ENCODE measurements at regions not wholly inside any gene's neighbourhood (a gene's known extent, or its start where the extent isn't known, plus 50 kb on each side); places are given as distances from the start of the nearest gene placed in this dataset.

GRCh38 chr1:90393025-90393424 lies 324.1 kb downstream of the BARHL2 start:
- TF ChIP-seq, protein P1, sequence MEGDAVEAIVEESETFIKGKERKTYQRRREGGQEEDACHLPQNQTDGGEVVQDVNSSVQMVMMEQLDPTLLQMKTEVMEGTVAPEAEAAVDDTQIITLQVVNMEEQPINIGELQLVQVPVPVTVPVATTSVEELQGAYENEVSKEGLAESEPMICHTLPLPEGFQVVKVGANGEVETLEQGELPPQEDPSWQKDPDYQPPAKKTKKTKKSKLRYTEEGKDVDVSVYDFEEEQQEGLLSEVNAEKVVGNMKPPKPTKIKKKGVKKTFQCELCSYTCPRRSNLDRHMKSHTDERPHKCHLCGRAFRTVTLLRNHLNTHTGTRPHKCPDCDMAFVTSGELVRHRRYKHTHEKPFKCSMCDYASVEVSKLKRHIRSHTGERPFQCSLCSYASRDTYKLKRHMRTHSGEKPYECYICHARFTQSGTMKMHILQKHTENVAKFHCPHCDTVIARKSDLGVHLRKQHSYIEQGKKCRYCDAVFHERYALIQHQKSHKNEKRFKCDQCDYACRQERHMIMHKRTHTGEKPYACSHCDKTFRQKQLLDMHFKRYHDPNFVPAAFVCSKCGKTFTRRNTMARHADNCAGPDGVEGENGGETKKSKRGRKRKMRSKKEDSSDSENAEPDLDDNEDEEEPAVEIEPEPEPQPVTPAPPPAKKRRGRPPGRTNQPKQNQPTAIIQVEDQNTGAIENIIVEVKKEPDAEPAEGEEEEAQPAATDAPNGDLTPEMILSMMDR (IDR thresholded peaks at IDR 0.05; ENCODE audit: low read depth, low read length, missing control alignments): no peak
- no peaks in the 10 kb centered on the region for H3K27me3 ChIP-seq (replicated peaks)
- H3K4me3 ChIP-seq (ENCODE audit: low read depth, low read length): no peak overlapping the region

DNA sequence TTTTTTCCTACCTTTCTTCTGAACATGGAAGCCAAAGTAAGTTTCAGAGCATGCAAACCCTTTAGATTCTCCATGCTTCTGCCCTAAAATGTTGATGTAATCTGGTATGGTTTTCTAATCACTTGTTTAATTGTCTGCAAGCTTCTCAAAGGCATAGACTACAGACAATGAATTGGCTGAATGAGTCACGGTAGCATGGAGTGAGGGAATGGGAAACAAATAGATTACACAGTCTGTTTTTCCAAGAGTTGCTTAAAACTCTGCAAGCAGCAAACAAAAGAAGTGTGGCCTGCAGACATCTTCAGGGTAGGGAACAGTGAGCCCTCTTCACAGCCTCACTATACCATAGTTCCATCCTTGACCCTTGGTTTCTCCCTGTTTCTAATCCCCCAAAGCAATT lies 326.0 kb downstream of the BARHL2 start:
- Histone ChIP-seq H3K36me3 (replicated peaks) (no peaks in the 10 kb centered on the region), H3K27ac (no peak overlapping the region), H3K4me3 (ENCODE audit: low read depth, low read length) (no peak overlapping the region), H3K27me3 (replicated peaks) (no peaks in the 10 kb centered on the region)
- in situ Hi-C loops (cut with HindIII; ENCODE audit: low pct_ligation_motif_present, low sequenced_read_pairs): no loop called here
- DNase-seq: no peak
- TF ChIP-seq, protein P1 (IDR thresholded peaks at IDR 0.05; ENCODE audit: low read depth, low read length, missing control alignments): no peak

More at GRCh38 chr1:90393025-90393424, 324.1 kb downstream of the BARHL2 start:
- no peaks in the 10 kb centered on the region for H3K36me3 ChIP-seq (replicated peaks)
- in situ Hi-C loops (cut with HindIII; ENCODE audit: low pct_ligation_motif_present, low sequenced_read_pairs): no loop called here
- no peak overlapping the region for H3K27ac ChIP-seq
- no peak for DNase-seq

GRCh38 chr1:90387805-90388204 lies 329.3 kb downstream of the BARHL2 start:
- H3K27ac ChIP-seq: no peak overlapping the region
- in situ Hi-C loops (cut with HindIII; ENCODE audit: low pct_ligation_motif_present, low sequenced_read_pairs): no loop called here
- DNase-seq: no peak
- no peaks in the 10 kb centered on the region for H3K27me3 ChIP-seq (replicated peaks)
- H3K4me3 ChIP-seq (ENCODE audit: low read depth, low read length): no peak overlapping the region
- TF ChIP-seq, protein P1 (IDR thresholded peaks at IDR 0.05; ENCODE audit: low read depth, low read length, missing control alignments): no peak
- no peaks in the 10 kb centered on the region for H3K36me3 ChIP-seq (replicated peaks)

GRCh38 chr1:90386899-90387720 lies 330.0 kb downstream of the BARHL2 start:
- no peak overlapping the region for H3K27ac ChIP-seq
- DNase-seq: no peak
- in situ Hi-C loops (cut with HindIII; ENCODE audit: low pct_ligation_motif_present, low sequenced_read_pairs): no loop called here

DNA sequence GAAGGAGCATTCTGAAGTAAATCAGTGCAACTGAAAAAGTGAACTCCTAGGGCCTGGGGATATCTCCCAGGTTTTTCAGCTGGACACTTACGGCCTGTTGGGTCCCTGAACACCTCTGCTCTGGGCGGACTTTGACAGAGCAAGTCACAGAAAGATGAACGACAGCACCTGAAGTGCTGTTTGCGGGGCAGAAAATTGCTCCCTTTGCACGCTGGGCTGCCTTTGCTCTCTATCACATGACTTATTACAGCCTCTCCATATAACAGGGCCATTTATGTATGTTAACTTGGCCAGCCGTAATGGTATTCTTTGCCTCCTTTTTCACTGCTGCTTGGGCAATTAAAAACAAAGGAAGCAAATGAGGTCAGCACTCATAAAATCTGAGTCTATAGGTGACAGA lies 332.9 kb downstream of the BARHL2 start:
- Histone ChIP-seq H3K27ac (no peak overlapping the region), H3K4me3 (ENCODE audit: low read depth, low read length) (no peak overlapping the region), H3K36me3 (replicated peaks) (no peaks in the 10 kb centered on the region), H3K27me3 (replicated peaks) (no peaks in the 10 kb centered on the region)
- in situ Hi-C loops (cut with HindIII; ENCODE audit: low pct_ligation_motif_present, low sequenced_read_pairs): no loop called here
- DNase-seq: no peak
- TF ChIP-seq, protein P1 (IDR thresholded peaks at IDR 0.05; ENCODE audit: low read depth, low read length, missing control alignments): no peak

More at GRCh38 chr1:90386899-90387720, 330.0 kb downstream of the BARHL2 start:
- TF ChIP-seq, protein P1 (IDR thresholded peaks at IDR 0.05; ENCODE audit: low read depth, low read length, missing control alignments): no peak
- no peaks in the 10 kb centered on the region for H3K27me3 ChIP-seq (replicated peaks)
- no peaks in the 10 kb centered on the region for H3K36me3 ChIP-seq (replicated peaks)
- no peak overlapping the region for H3K4me3 ChIP-seq (ENCODE audit: low read depth, low read length)

Measured in brain microvascular endothelial cell (primary cell).